H1 (cell line): ENCODE measurements at regions not wholly inside any gene's neighbourhood (a gene's known extent, or its start where the extent isn't known, plus 50 kb on each side); places are given as distances from the start of the nearest gene placed in this dataset.

Experiments
- CTCF ChIA-PET: fragments of 300-600 bp; sonication (Branson Sonifier 250); formaldehyde crosslinking; loops from one replicate; lab custom pipeline; 2021; ENCODE audit not compliant: partially characterized antibody; lab: Charles Lee
- POLR2A ChIA-PET: fragments of 300-600 bp; sonication (Branson Sonifier 250); formaldehyde crosslinking; loops from one replicate; lab custom pipeline; 2021; ENCODE audit warnings: inconsistent platforms; ENCODE audit not compliant: partially characterized antibody; lab: Charles Lee
- DNase-seq, 2 experiments: peaks; one replicate each; pipeline versions ENCODE4 v3.0.0 to v3.0.0-alpha.2; 2010 to 2022; ENCODE audit warnings: low spot score in 2 of 2, low read depth in 1 of 2, mixed read lengths in 1 of 2
- FAIRE-seq: peaks from 2 replicates; lab custom pipeline; 2011; peaks lifted over from hg19 to GRCh38; lab: Jason Lieb, UNC
- H2AFZ ChIP-seq: 2 replicates; pipeline ENCODE4 v1.8.1; 2012; ENCODE audit warnings: low read length, inconsistent platforms
- H2AK5ac ChIP-seq: 2 replicates; pipeline ENCODE4 v1.6.1; 2013; ENCODE audit warnings: low read depth, low read length
- H2BK120ac ChIP-seq: replicated peaks from 2 replicates; pipeline ENCODE3; 2013; ENCODE audit warnings: low read depth, low read length, inconsistent platforms
- H2BK12ac ChIP-seq: 2 replicates; pipeline ENCODE4 v1.6.1; 2013; ENCODE audit warnings: low read depth, low read length
- H2BK15ac ChIP-seq: 2 replicates; pipeline ENCODE4 v1.6.1; 2013; ENCODE audit warnings: low read length
- H2BK20ac ChIP-seq: 2 replicates; pipeline ENCODE4 v1.6.1; 2013; ENCODE audit warnings: low read length
- H2BK5ac ChIP-seq: 2 replicates; pipeline ENCODE4 v1.6.1; 2013; ENCODE audit warnings: low read depth, low read length
- H3K14ac ChIP-seq: 2 replicates; pipeline ENCODE4 v1.6.1; 2013; ENCODE audit warnings: inconsistent platforms; ENCODE audit not compliant: insufficient read length
- H3K18ac ChIP-seq: 2 replicates; pipeline ENCODE4 v1.6.1; 2013; ENCODE audit warnings: low read length; ENCODE audit errors: extremely low read depth
- H3K23ac ChIP-seq: 2 replicates; pipeline ENCODE4 v1.6.1; 2013; ENCODE audit warnings: inconsistent platforms; ENCODE audit not compliant: insufficient read length
- H3K23me2 ChIP-seq: 2 replicates; pipeline ENCODE4 v1.6.1; 2013; ENCODE audit warnings: low read depth, low read length
- H3K27ac ChIP-seq: 2 replicates; pipeline ENCODE4 v1.6.1; 2011; ENCODE audit warnings: low read depth, low read length, inconsistent platforms
- H3K27me3 ChIP-seq, 4 experiments: replicated peaks in 1 of 4; 1 replicate in 1 of 4; 2 replicates in 3 of 4; pipeline versions ENCODE4 v1.6.1 to v1.8.1; 2011 to 2013; ENCODE audit warnings: low read length in 3 of 4, mild to moderate bottlenecking in 3 of 4, inconsistent platforms in 2 of 4, mixed read lengths in 2 of 4, moderate library complexity in 1 of 4; ENCODE audit not compliant: control insufficient read depth in 3 of 4, insufficient read depth in 3 of 4; ENCODE audit errors: extremely low read depth in 1 of 4
- H3K36me3 ChIP-seq, 4 experiments: 2 replicates each; pipeline versions ENCODE4 v1.6.1 to v1.8.1; 2011 to 2013; ENCODE audit warnings: mild to moderate bottlenecking in 4 of 4, low read length in 3 of 4, moderate library complexity in 2 of 4, control low read depth in 1 of 4, inconsistent platforms in 1 of 4; ENCODE audit not compliant: insufficient read depth in 4 of 4, control insufficient read depth in 2 of 4
- H3K4ac ChIP-seq: replicated peaks from 2 replicates; pipeline ENCODE3; 2013; ENCODE audit warnings: low read length, low read depth, mixed read lengths, inconsistent platforms; ENCODE audit not compliant: insufficient read length
- H3K4me1 ChIP-seq, 4 experiments: replicated peaks in 1 of 4; 1 replicate in 1 of 4; 2 replicates in 3 of 4; pipeline versions ENCODE4 v1.6.1 to v1.8.1; 2011 to 2013; ENCODE audit warnings: low read length in 3 of 4, inconsistent platforms in 2 of 4, mixed read lengths in 1 of 4; ENCODE audit not compliant: insufficient read depth in 4 of 4, control insufficient read depth in 3 of 4
- H3K4me2 ChIP-seq, 2 experiments: 2 replicates each; pipeline versions ENCODE4 v1.6.1 to v1.8.1; 2011 to 2013; ENCODE audit warnings: low read depth in 2 of 2, low read length in 2 of 2, control low read depth in 1 of 2, inconsistent platforms in 1 of 2, mild to moderate bottlenecking in 1 of 2; ENCODE audit not compliant: insufficient read depth in 1 of 2
- H3K4me3 ChIP-seq, 4 experiments: fragments of 200-600, 300-600 bp in 1 of 4; sonication (generic), shearing (Covaris generic), sonication (Bioruptor Twin) in 1 of 4; 2 replicates each; pipeline versions ENCODE4 v1.5.1 to v1.8.1; 2011 to 2016; ENCODE audit warnings: low read length in 4 of 4, low read depth in 3 of 4, control low read depth in 2 of 4, inconsistent platforms in 2 of 4, mild to moderate bottlenecking in 2 of 4, mixed read lengths in 1 of 4, moderate library complexity in 1 of 4; ENCODE audit not compliant: insufficient read depth in 2 of 4; ENCODE audit errors: extremely low read depth in 1 of 4
- H3K56ac ChIP-seq: replicated peaks from 2 replicates; pipeline ENCODE3; 2013; ENCODE audit warnings: low read depth, mild to moderate bottlenecking, mixed read lengths, low read length, inconsistent platforms; ENCODE audit not compliant: insufficient read length
- H3K79me1 ChIP-seq: 2 replicates; pipeline ENCODE4 v1.6.1; 2013; ENCODE audit warnings: low read depth, low read length, control low read depth
- H3K79me2 ChIP-seq, 2 experiments: 2 replicates each; pipeline versions ENCODE4 v1.6.1 to v1.8.1; 2012 to 2013; ENCODE audit warnings: low read length in 2 of 2, mild to moderate bottlenecking in 2 of 2, inconsistent platforms in 1 of 2; ENCODE audit not compliant: insufficient read depth in 2 of 2, control insufficient read depth in 1 of 2
- H3K9ac ChIP-seq, 4 experiments: replicated peaks in 1 of 4; 1 replicate in 1 of 4; 2 replicates in 3 of 4; pipeline versions ENCODE4 v1.6.1 to v1.8.1; 2011 to 2013; ENCODE audit warnings: low read depth in 3 of 4, low read length in 3 of 4, control low read depth in 2 of 4, mild to moderate bottlenecking in 2 of 4, moderate library complexity in 2 of 4, inconsistent platforms in 1 of 4; ENCODE audit errors: extremely low read depth in 1 of 4
- H3K9me3 ChIP-seq, 2 experiments: 2 replicates each; pipeline versions ENCODE4 v1.6.1 to v1.8.1; 2012 to 2013; ENCODE audit warnings: mild to moderate bottlenecking in 2 of 2, moderate library complexity in 2 of 2, control low read depth in 1 of 2, inconsistent platforms in 1 of 2, low read depth in 1 of 2, low read length in 1 of 2, mixed read lengths in 1 of 2; ENCODE audit not compliant: insufficient read depth in 2 of 2
- H4K20me1 ChIP-seq, 2 experiments: replicated peaks in 1 of 2; 2 replicates each; pipeline versions ENCODE3 to v1.8.1; 2011 to 2013; ENCODE audit warnings: inconsistent platforms in 2 of 2, low read length in 2 of 2, mild to moderate bottlenecking in 1 of 2; ENCODE audit not compliant: insufficient read depth in 2 of 2, control insufficient read depth in 1 of 2
- H4K5ac ChIP-seq: 2 replicates; pipeline ENCODE4 v1.6.1; 2013; ENCODE audit warnings: low read length, low read depth, mixed read lengths, inconsistent platforms; ENCODE audit not compliant: insufficient read length
- H4K8ac ChIP-seq: 2 replicates; pipeline ENCODE4 v1.8.0; 2013; ENCODE audit warnings: mild to moderate bottlenecking, moderate library complexity, low read length, inconsistent platforms; ENCODE audit not compliant: insufficient read depth; ENCODE audit errors: extremely low read depth
- H4K91ac ChIP-seq: replicated peaks from 2 replicates; pipeline ENCODE3; 2013; ENCODE audit warnings: low read length, mixed read lengths, inconsistent platforms; ENCODE audit not compliant: insufficient read length
- CREB1 ChIP-seq: IDR thresholded peaks from 2 replicates; pipeline ENCODE4 v1.6.1; 2012; ENCODE audit warnings: inconsistent platforms
- whole genome bisulfite sequencing, 2 experiments: shearing (Covaris generic) in 1 of 2; methylation state at CpG; one replicate each; pipeline versions ENCODE4 v1.1.6 to v1.1.7; 2013 to 2015; ENCODE audit warnings: low lambda C conversion rate in 2 of 2, mixed read lengths in 2 of 2, inconsistent platforms in 1 of 2, low coverage in 1 of 2, missing lambda C conversion rate in 1 of 2; ENCODE audit not compliant: insufficient replicate concordance in 2 of 2, insufficient coverage in 1 of 2, insufficient read length in 1 of 2; ENCODE audit errors: extremely low coverage in 1 of 2, missing lambda C conversion rate in 1 of 2; 5-methylcytosine and 5-hydroxymethylcytosine counted together

GRCh38 chr20:24353135-24353690 is 116.2 kb upstream of the SYNDIG1 start:
- Histone ChIP-seq H3K79me2 (no peaks in the 10 kb centered on the region), H2BK20ac (no peak overlapping the region), H3K36me3 (no peaks in the 10 kb centered on the region), H2AK5ac (no peak overlapping the region), H3K9me3 (no peaks in the 10 kb centered on the region), H4K8ac (no peak overlapping the region), H2BK12ac (no peak overlapping the region), H4K20me1 (no peaks in the 10 kb centered on the region), H2BK5ac (no peak overlapping the region), H3K9ac (no peak overlapping the region), H3K4ac (no peak overlapping the region), H3K14ac (no peak overlapping the region), H3K4me2 (no peak overlapping the region), H3K23me2 (no peaks in the 10 kb centered on the region), H4K5ac (no peak overlapping the region), H3K4me3 (no peak overlapping the region), H2AFZ (no peak overlapping the region), H3K56ac (no peak overlapping the region), H3K23ac (no peak overlapping the region), H3K27ac (no peak overlapping the region), H3K27me3 (no peaks in the 10 kb centered on the region), H2BK120ac (no peak overlapping the region), H3K4me1 (peaks cover 0 to 2% (median 0%) of the 10 kb centered on the region in 4 experiments; a peak in 1 of 7 replicates), H3K18ac (no peak overlapping the region), H2BK15ac (no peak overlapping the region), H4K91ac (no peak overlapping the region), H3K79me1 (no peaks in the 10 kb centered on the region)
- CTCF ChIA-PET = no interaction called here
- POLR2A ChIA-PET = no interaction called here
- WGBS, 2 experiments = 90% methylated on average over 3 of the region's 4 CpGs; no CpG with 5 or more reads in 1 of the 2 experiments
- FAIRE-seq = no peak
- TF ChIP-seq CREB1 = no peak
- no peak for DNase-seq
